ENCODE measurements at regions not wholly inside any gene's neighbourhood (a gene's known extent, or its start where the extent isn't known, plus 50 kb on each side); places are given as distances from the start of the nearest gene placed in this dataset.

DNA sequence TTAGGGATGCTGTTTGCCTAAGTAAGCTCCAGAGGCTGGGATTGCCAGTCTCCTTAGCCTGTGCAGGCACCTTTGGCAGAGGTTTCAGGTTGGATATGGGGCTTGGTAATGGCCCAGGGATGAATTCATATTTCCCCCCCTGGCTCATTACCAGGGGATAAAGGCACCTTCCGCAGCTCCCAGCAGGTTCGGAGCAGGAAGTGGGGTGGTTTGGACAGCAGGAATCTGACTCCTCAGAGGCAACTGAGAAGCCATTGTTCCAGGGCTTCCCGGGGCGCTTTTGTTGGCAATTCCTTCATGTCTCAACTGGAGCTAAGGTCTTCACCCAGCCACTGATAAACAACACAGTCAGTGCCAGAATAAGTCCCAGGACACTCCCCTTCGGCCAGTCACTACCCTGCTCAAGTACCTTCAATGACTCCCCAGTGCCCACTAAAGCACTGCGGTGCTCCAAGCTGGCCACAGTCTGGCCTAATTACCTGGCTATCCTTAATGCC lies 85.3 kb upstream of the SLC6A6 start:
- no peaks in the 10 kb centered on the region for H3K36me3 ChIP-seq (ENCODE audit: control insufficient read depth, insufficient read depth, low read length)
- Mint-ChIP-seq H3K27me3 (ENCODE audit: insufficient read depth) (peaks cover 53% of the 10 kb centered on the region), H3K4me3 (no peak overlapping the region), H3K36me3 (ENCODE audit: low read depth) (no peaks in the 10 kb centered on the region), H3K27ac (no peak overlapping the region), H3K9me3 (peaks cover 3% of the 10 kb centered on the region), H3K4me1 (peaks cover 40% of the 10 kb centered on the region)
- no peak overlapping the region for H3K4me3 ChIP-seq (ENCODE audit: low read length)
- H3K9me3 ChIP-seq (ENCODE audit: control insufficient read depth, low read length), result no peaks in the 10 kb centered on the region
- 71 to 92% methylated on average over 2 to 6 of the region's 6 CpGs for WGBS, 2 experiments (ENCODE audit: insufficient coverage in 1 of 2, insufficient read length in 1 of 2)
- peaks cover 42% of the 10 kb centered on the region for H3K27me3 ChIP-seq (ENCODE audit: control insufficient read depth, insufficient read depth, low read length, poor library complexity, severe bottlenecking)
- no peak overlapping the region for H3K9ac ChIP-seq (ENCODE audit: extremely low read depth, low read length, poor library complexity, severe bottlenecking)
- TF ChIP-seq, protein P1, sequence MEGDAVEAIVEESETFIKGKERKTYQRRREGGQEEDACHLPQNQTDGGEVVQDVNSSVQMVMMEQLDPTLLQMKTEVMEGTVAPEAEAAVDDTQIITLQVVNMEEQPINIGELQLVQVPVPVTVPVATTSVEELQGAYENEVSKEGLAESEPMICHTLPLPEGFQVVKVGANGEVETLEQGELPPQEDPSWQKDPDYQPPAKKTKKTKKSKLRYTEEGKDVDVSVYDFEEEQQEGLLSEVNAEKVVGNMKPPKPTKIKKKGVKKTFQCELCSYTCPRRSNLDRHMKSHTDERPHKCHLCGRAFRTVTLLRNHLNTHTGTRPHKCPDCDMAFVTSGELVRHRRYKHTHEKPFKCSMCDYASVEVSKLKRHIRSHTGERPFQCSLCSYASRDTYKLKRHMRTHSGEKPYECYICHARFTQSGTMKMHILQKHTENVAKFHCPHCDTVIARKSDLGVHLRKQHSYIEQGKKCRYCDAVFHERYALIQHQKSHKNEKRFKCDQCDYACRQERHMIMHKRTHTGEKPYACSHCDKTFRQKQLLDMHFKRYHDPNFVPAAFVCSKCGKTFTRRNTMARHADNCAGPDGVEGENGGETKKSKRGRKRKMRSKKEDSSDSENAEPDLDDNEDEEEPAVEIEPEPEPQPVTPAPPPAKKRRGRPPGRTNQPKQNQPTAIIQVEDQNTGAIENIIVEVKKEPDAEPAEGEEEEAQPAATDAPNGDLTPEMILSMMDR (conservative IDR thresholded peaks at IDR 0.05), result no peak
- H3K4me1 ChIP-seq (ENCODE audit: control insufficient read depth, insufficient read depth, low read length), result peaks cover 14% of the 10 kb centered on the region
- DNase-seq, result peak; percentile 72
- H3K27ac ChIP-seq (ENCODE audit: low read depth, low read length), result no peak overlapping the region

DNA sequence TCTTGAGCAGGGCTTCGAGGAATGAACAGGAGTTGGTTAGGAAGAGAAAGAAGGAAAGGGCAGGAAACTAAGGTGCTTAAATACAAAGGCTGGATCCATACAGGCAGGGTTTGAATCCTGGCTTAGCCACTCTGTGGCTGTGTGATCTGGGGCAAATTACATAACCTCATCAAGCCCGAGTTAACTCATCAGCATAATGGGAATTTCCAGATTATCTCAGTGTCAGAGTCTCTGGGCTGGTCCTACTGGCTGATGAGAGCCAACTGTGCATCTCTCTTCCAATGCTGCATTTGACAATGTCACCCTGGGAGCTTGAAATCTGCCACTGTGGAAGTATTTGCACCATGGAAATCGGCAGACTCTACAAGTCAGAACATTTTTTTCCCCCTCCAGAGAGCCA lies 83.8 kb upstream of the SLC6A6 start:
- WGBS, 2 experiments (ENCODE audit: insufficient coverage in 1 of 2, insufficient read length in 1 of 2), result 72 to 92% methylated on average over 2 to 3 of the region's 3 CpGs
- no peak overlapping the region for H3K4me3 ChIP-seq (ENCODE audit: low read length)
- no peaks in the 10 kb centered on the region for H3K36me3 ChIP-seq (ENCODE audit: control insufficient read depth, insufficient read depth, low read length)
- peaks cover 42% of the 10 kb centered on the region for H3K27me3 Mint-ChIP-seq (ENCODE audit: insufficient read depth)
- no peaks in the 10 kb centered on the region for H3K36me3 Mint-ChIP-seq (ENCODE audit: low read depth)
- H3K4me1 Mint-ChIP-seq, result peaks cover 40% of the 10 kb centered on the region
- peak overlapping the region; percentile 44 for H3K27ac Mint-ChIP-seq
- no peak for DNase-seq
- H3K4me1 ChIP-seq (ENCODE audit: control insufficient read depth, insufficient read depth, low read length), result peaks cover 14% of the 10 kb centered on the region
- no peak overlapping the region for H3K4me3 Mint-ChIP-seq
- H3K9ac ChIP-seq (ENCODE audit: extremely low read depth, low read length, poor library complexity, severe bottlenecking), result no peak overlapping the region
- no peaks in the 10 kb centered on the region for H3K9me3 ChIP-seq (ENCODE audit: control insufficient read depth, low read length)
- H3K27ac ChIP-seq (ENCODE audit: low read depth, low read length), result no peak overlapping the region
- H3K9me3 Mint-ChIP-seq, result peaks cover 3% of the 10 kb centered on the region
- TF ChIP-seq, protein P1 (conservative IDR thresholded peaks at IDR 0.05), result no peak
- peaks cover 27% of the 10 kb centered on the region for H3K27me3 ChIP-seq (ENCODE audit: control insufficient read depth, insufficient read depth, low read length, poor library complexity, severe bottlenecking)

DNA sequence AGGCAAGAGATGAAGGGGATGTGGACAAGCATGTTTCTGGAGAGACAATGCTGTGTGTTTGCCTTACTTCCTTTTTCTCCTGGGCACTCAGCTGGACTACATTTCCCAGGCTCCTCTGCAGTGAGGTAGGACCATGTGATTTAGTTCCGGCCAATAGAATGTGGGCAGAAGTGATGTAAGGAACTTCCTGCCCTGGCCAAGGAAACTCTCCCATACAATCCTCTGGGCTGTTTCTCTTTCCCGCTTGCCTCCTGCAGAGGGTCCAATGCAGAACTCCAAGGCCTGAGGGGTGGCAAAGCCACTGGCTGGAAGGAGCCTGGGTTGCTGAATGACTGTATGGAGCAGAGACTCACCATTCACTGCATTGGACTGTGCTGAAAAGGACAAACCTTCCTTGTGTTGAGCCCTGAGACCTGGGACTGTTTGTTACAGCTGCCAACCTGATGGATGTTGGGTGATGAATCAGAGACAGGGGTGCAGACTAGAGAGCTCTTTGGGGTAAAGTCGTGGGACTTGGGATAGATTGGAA lies 82.7 kb upstream of the SLC6A6 start:
- peak; percentile 93 for DNase-seq
- H3K9me3 ChIP-seq (ENCODE audit: control insufficient read depth, low read length), result no peaks in the 10 kb centered on the region
- H3K27ac Mint-ChIP-seq, result peak overlapping the region; percentile 91
- 25 to 43% methylated on average over 1 to 3 of the region's 3 CpGs for WGBS, 2 experiments (ENCODE audit: insufficient coverage in 1 of 2, insufficient read length in 1 of 2)
- H3K27ac ChIP-seq (ENCODE audit: low read depth, low read length), result no peak overlapping the region
- H3K36me3 Mint-ChIP-seq (ENCODE audit: low read depth), result no peaks in the 10 kb centered on the region
- H3K27me3 ChIP-seq (ENCODE audit: control insufficient read depth, insufficient read depth, low read length, poor library complexity, severe bottlenecking), result peaks cover 16% of the 10 kb centered on the region
- no peak overlapping the region for H3K9ac ChIP-seq (ENCODE audit: extremely low read depth, low read length, poor library complexity, severe bottlenecking)
- H3K9me3 Mint-ChIP-seq, result peaks cover 3% of the 10 kb centered on the region
- H3K4me1 ChIP-seq (ENCODE audit: control insufficient read depth, insufficient read depth, low read length), result peaks cover 14% of the 10 kb centered on the region
- peaks cover 35% of the 10 kb centered on the region for H3K4me1 Mint-ChIP-seq
- H3K4me3 Mint-ChIP-seq, result peak overlapping the region; percentile 49
- H3K4me3 ChIP-seq (ENCODE audit: low read length), result peak overlapping the region; percentile 74
- TF ChIP-seq, protein P1 (conservative IDR thresholded peaks at IDR 0.05), result no peak
- H3K27me3 Mint-ChIP-seq (ENCODE audit: insufficient read depth), result peaks cover 34% of the 10 kb centered on the region
- no peaks in the 10 kb centered on the region for H3K36me3 ChIP-seq (ENCODE audit: control insufficient read depth, insufficient read depth, low read length)
